Activated naive CD8-positive, alpha-beta T cell treated with anti-CD3 and anti-CD28 coated beads, Interleukin-2, amount 50 U/mL, for 24 hours (primary cell): ENCODE measurements at regions not wholly inside any gene's neighbourhood (a gene's known extent, or its start where the extent isn't known, plus 50 kb on each side); places are given as distances from the start of the nearest gene placed in this dataset.

ENCODE experiments used
- ATAC-seq: fragments of 150-1000 bp; cut with Tn5 transposase; one replicate; pipeline ENCODE4 v1.10.0; 2021
- DNase-seq: peaks from one replicate; pipeline ENCODE4 v3.0.0; 2021
- H3K27ac Mint-ChIP-seq: one replicate; pipeline ENCODE4 v1.8.0; 2021; ENCODE audit warnings: mild to moderate bottlenecking, mixed read lengths
- H3K27me3 Mint-ChIP-seq: one replicate; pipeline ENCODE4 v1.8.0; 2021; ENCODE audit warnings: mixed read lengths
- H3K36me3 Mint-ChIP-seq: one replicate; pipeline ENCODE4 v1.8.0; 2021; ENCODE audit warnings: low read depth, mixed read lengths
- H3K4me1 Mint-ChIP-seq: one replicate; pipeline ENCODE4 v1.8.0; 2021; ENCODE audit warnings: mixed read lengths
- H3K4me3 Mint-ChIP-seq: one replicate; pipeline ENCODE4 v1.8.0; 2021; ENCODE audit warnings: mild to moderate bottlenecking, moderate library complexity, mixed read lengths
- H3K9me3 Mint-ChIP-seq: one replicate; pipeline ENCODE4 v1.8.0; 2021; ENCODE audit warnings: mixed read lengths

DNA sequence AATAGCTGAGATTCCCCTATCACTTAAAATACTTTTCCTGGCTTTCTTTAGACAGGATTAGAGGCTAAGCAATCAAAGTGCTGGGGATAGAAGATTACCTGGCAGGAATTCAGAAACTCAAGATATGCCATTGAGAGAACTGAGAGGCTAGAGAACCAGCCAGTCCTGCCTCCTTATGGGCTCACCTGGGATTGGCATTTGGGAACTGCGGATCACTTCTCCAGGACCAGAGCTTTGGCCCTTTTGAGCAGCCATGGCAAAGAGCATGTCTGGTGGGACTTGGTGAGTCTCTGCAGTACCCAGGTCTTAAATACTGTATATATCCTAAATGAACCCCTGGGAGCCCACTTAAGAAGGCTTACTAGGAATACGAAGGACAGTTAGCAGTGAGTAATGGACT, 399.1 kb downstream of the BTBD3 start:
- H3K4me3 Mint-ChIP-seq: no peak overlapping the region
- H3K27ac Mint-ChIP-seq: no peak overlapping the region
- no peaks in the 10 kb centered on the region for H3K27me3 Mint-ChIP-seq
- H3K9me3 Mint-ChIP-seq: peaks cover 5% of the 10 kb centered on the region
- ATAC-seq: no peak
- no peaks in the 10 kb centered on the region for H3K4me1 Mint-ChIP-seq
- no peaks in the 10 kb centered on the region for H3K36me3 Mint-ChIP-seq
- no peak for DNase-seq

- Mint-ChIP-seq H3K4me1 (no peaks in the 10 kb centered on the region), H3K36me3 (no peaks in the 10 kb centered on the region), H3K9me3 (peaks cover 6% of the 10 kb centered on the region), H3K27me3 (no peaks in the 10 kb centered on the region), H3K4me3 (no peak overlapping the region), H3K27ac (no peak overlapping the region)
- no peak for DNase-seq
- no peak for ATAC-seq
These were observed 399.7 kb downstream of the BTBD3 start for GRCh38 chr20:12317433-12317832.

- no peaks in the 10 kb centered on the region for H3K36me3 Mint-ChIP-seq
- no peaks in the 10 kb centered on the region for H3K4me1 Mint-ChIP-seq
- no peaks in the 10 kb centered on the region for H3K27me3 Mint-ChIP-seq
- H3K4me3 Mint-ChIP-seq: no peak overlapping the region
- no peak overlapping the region for H3K27ac Mint-ChIP-seq
- DNase-seq: no peak
- ATAC-seq: no peak
- peaks cover 6% of the 10 kb centered on the region for H3K9me3 Mint-ChIP-seq
These were observed 400.4 kb downstream of the BTBD3 start for GRCh38 chr20:12318043-12318442.

GRCh38 chr20:12321736-12322135, 404.0 kb downstream of the BTBD3 start:
- no peaks in the 10 kb centered on the region for H3K27me3 Mint-ChIP-seq

GRCh38 chr20:12327205-12327604, 409.5 kb downstream of the BTBD3 start:
- Mint-ChIP-seq H3K4me1 (no peaks in the 10 kb centered on the region), H3K9me3 (peaks cover 9% of the 10 kb centered on the region), H3K36me3 (no peaks in the 10 kb centered on the region), H3K27me3 (no peaks in the 10 kb centered on the region), H3K27ac (no peak overlapping the region), H3K4me3 (no peak overlapping the region)
- no peak for DNase-seq
- ATAC-seq: no peak

More at GRCh38 chr20:12321736-12322135, 404.0 kb downstream of the BTBD3 start:
- DNase-seq (no peak), ATAC-seq (no peak)
- Mint-ChIP-seq H3K27ac (no peak overlapping the region), H3K4me1 (no peaks in the 10 kb centered on the region), H3K9me3 (peaks cover 6% of the 10 kb centered on the region), H3K4me3 (no peak overlapping the region), H3K36me3 (no peaks in the 10 kb centered on the region)

DNA sequence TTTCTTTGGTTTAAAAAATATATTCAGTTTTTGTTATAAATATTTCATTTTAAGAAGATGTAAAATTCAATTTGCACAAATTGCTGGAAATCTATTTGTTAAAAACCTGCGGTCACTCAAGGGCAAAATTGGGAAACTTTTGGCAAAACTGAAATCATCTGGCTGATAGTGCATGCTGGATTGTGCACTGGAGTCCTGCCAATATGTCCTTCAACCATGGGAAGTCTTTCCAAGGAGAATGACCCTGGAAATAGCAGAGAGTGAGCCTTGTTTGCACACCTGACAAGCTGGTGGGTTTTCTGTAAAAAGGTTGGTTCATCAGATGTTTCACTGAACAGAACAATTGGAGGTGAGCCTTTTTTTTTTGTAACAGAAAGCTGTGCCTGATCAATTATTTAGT, 413.5 kb downstream of the BTBD3 start:
- H3K27ac Mint-ChIP-seq: no peak overlapping the region
- H3K4me3 Mint-ChIP-seq: no peak overlapping the region
- ATAC-seq: no peak
- H3K4me1 Mint-ChIP-seq: no peaks in the 10 kb centered on the region
- H3K27me3 Mint-ChIP-seq: no peaks in the 10 kb centered on the region
- no peak for DNase-seq
- H3K9me3 Mint-ChIP-seq: peaks cover 20% of the 10 kb centered on the region
- no peaks in the 10 kb centered on the region for H3K36me3 Mint-ChIP-seq

DNA sequence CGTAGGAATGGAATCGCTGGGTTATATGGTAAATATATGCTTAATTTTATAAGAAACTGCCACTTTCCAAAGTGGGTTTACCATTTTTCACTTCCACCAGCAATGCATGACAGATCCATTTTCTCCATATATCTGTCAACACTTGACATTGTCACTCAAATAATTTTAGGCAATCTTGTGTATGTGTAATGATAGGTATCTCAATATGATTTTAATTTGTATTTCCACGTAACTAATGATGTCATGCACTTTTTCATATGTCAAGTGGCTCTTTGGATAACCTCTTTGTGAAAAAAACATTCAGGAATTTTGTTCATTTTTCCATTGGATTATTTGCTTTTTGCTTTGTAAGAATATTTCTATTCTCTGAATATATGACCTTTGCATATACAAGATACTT, 419.9 kb downstream of the BTBD3 start:
- Mint-ChIP-seq H3K27ac (no peak overlapping the region), H3K9me3 (peaks cover 16% of the 10 kb centered on the region), H3K36me3 (no peaks in the 10 kb centered on the region), H3K4me3 (no peak overlapping the region), H3K27me3 (no peaks in the 10 kb centered on the region), H3K4me1 (no peaks in the 10 kb centered on the region)
- ATAC-seq (no peak), DNase-seq (no peak)

- no peak for DNase-seq
- no peak overlapping the region for H3K27ac Mint-ChIP-seq
- H3K9me3 Mint-ChIP-seq: peaks cover 3% of the 10 kb centered on the region
- H3K4me1 Mint-ChIP-seq: no peaks in the 10 kb centered on the region
- no peaks in the 10 kb centered on the region for H3K36me3 Mint-ChIP-seq
- no peaks in the 10 kb centered on the region for H3K27me3 Mint-ChIP-seq
- H3K4me3 Mint-ChIP-seq: no peak overlapping the region
- no peak for ATAC-seq
These were observed 428.3 kb downstream of the BTBD3 start for GRCh38 chr20:12345978-12346377.

GRCh38 chr20:12353842-12354241, 436.1 kb downstream of the BTBD3 start:
- no peaks in the 10 kb centered on the region for H3K36me3 Mint-ChIP-seq
- H3K4me1 Mint-ChIP-seq: no peaks in the 10 kb centered on the region
- no peak for ATAC-seq
- DNase-seq: no peak
- no peak overlapping the region for H3K4me3 Mint-ChIP-seq
- H3K27me3 Mint-ChIP-seq: no peaks in the 10 kb centered on the region
- no peak overlapping the region for H3K27ac Mint-ChIP-seq
- peaks cover 4% of the 10 kb centered on the region for H3K9me3 Mint-ChIP-seq

DNA sequence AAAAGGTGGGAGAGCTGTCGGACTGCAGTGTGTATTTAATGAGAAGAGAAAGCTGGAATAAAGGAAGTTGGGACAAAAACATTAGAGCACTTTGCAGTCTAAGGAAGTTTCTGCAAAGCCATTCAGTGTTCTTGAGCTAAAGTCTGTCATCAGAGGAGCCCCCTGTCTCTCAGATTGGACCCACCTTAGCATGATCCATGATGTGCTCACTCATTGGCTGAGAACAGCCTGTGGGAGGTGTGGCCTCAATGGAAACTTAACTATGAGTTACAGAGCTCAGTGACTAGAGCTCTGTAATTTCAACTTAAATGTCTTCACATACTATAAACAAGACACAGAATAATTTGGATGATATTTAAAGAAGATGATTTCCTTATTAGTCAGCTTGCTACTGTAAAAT, 437.0 kb downstream of the BTBD3 start:
- no peaks in the 10 kb centered on the region for H3K27me3 Mint-ChIP-seq
- no peak overlapping the region for H3K4me3 Mint-ChIP-seq
- ATAC-seq: no peak
- DNase-seq: no peak
- peaks cover 8% of the 10 kb centered on the region for H3K9me3 Mint-ChIP-seq
- no peak overlapping the region for H3K27ac Mint-ChIP-seq
- no peaks in the 10 kb centered on the region for H3K4me1 Mint-ChIP-seq
- H3K36me3 Mint-ChIP-seq: no peaks in the 10 kb centered on the region

GRCh38 chr20:12355185-12355584, 437.5 kb downstream of the BTBD3 start:
- no peaks in the 10 kb centered on the region for H3K4me1 Mint-ChIP-seq
- no peak overlapping the region for H3K27ac Mint-ChIP-seq
- ATAC-seq (no peak), DNase-seq (no peak)
- H3K36me3 Mint-ChIP-seq: no peaks in the 10 kb centered on the region
- H3K27me3 Mint-ChIP-seq: no peaks in the 10 kb centered on the region
- H3K4me3 Mint-ChIP-seq: no peak overlapping the region
- peaks cover 8% of the 10 kb centered on the region for H3K9me3 Mint-ChIP-seq

GRCh38 chr20:12358006-12358654, 440.4 kb downstream of the BTBD3 start:
- no peaks in the 10 kb centered on the region for H3K4me1 Mint-ChIP-seq
- no peak overlapping the region for H3K4me3 Mint-ChIP-seq
- no peak overlapping the region for H3K27ac Mint-ChIP-seq
- no peak for DNase-seq
- ATAC-seq: no peak
- H3K27me3 Mint-ChIP-seq: no peaks in the 10 kb centered on the region
- no peaks in the 10 kb centered on the region for H3K36me3 Mint-ChIP-seq
- peaks cover 8% of the 10 kb centered on the region for H3K9me3 Mint-ChIP-seq

DNA sequence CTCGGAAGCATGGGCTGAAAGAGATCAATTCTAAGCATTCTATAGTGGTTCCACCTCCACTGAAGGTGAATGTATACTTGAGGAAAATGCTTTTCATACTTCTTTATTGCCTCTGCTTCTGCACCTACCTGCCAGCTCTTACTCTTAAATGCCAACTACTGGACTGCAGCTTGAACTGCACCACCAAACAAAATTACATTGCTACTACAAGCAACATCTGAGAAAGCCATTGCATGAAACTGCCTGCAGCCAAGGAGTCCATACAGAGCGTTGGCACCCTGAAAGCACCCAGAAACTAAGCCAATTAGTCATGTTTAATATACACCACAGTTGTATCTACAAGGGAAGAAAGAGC, 440.9 kb downstream of the BTBD3 start:
- Mint-ChIP-seq H3K36me3 (no peaks in the 10 kb centered on the region), H3K27me3 (no peaks in the 10 kb centered on the region), H3K9me3 (peaks cover 8% of the 10 kb centered on the region), H3K4me1 (no peaks in the 10 kb centered on the region), H3K4me3 (no peak overlapping the region), H3K27ac (no peak overlapping the region)
- DNase-seq (no peak), ATAC-seq (no peak)

- no peaks in the 10 kb centered on the region for H3K4me1 Mint-ChIP-seq
- ATAC-seq (no peak), DNase-seq (no peak)
- no peaks in the 10 kb centered on the region for H3K27me3 Mint-ChIP-seq
- H3K36me3 Mint-ChIP-seq: no peaks in the 10 kb centered on the region
- H3K9me3 Mint-ChIP-seq: no peaks in the 10 kb centered on the region
- H3K4me3 Mint-ChIP-seq: no peak overlapping the region
- H3K27ac Mint-ChIP-seq: no peak overlapping the region
These were observed 454.3 kb downstream of the BTBD3 start for GRCh38 chr20:12371990-12372389.

GRCh38 chr20:12372557-12372956, 454.9 kb downstream of the BTBD3 start:
- Mint-ChIP-seq H3K27me3 (no peaks in the 10 kb centered on the region), H3K27ac (no peak overlapping the region), H3K9me3 (no peaks in the 10 kb centered on the region), H3K36me3 (no peaks in the 10 kb centered on the region), H3K4me1 (no peaks in the 10 kb centered on the region), H3K4me3 (no peak overlapping the region)
- ATAC-seq (no peak), DNase-seq (no peak)

- no peaks in the 10 kb centered on the region for H3K36me3 Mint-ChIP-seq
- ATAC-seq (no peak), DNase-seq (no peak)
- no peaks in the 10 kb centered on the region for H3K27me3 Mint-ChIP-seq
- H3K27ac Mint-ChIP-seq: no peak overlapping the region
- no peak overlapping the region for H3K4me3 Mint-ChIP-seq
- H3K4me1 Mint-ChIP-seq: no peaks in the 10 kb centered on the region
- H3K9me3 Mint-ChIP-seq: peaks cover 8% of the 10 kb centered on the region
These were observed 458.3 kb downstream of the BTBD3 start for GRCh38 chr20:12375967-12376366.
